Astrocyte of the spinal cord (primary cell): ENCODE measurements at regions not wholly inside any gene's neighbourhood (a gene's known extent, or its start where the extent isn't known, plus 50 kb on each side); places are given as distances from the start of the nearest gene placed in this dataset.

Source experiments
- DNase-seq: peaks from one replicate; pipeline ENCODE4 v3.0.0; 2011; ENCODE audit warnings: low read depth, low spot score
- H3K4me3 ChIP-seq: 2 replicates; pipeline ENCODE4 v1.5.1; 2011; ENCODE audit warnings: low read depth, mild to moderate bottlenecking, low read length, moderate library complexity
- CTCF ChIP-seq: IDR thresholded peaks from 2 replicates; pipeline ENCODE4 v1.5.1; 2012; ENCODE audit warnings: low read depth, mild to moderate bottlenecking, low read length, inconsistent platforms
- in situ Hi-C: cut with HindIII; loops from 2 replicates; pipeline ENCODE4 v1.10.0; 2017; ENCODE audit warnings: low sequenced_read_pairs

GRCh38 chr10:128468462-128468861 is 342.2 kb upstream of the MKI67 start:
- H3K4me3 ChIP-seq, result no peak overlapping the region
- in situ Hi-C loops, result no loop called here
- no peak for TF ChIP-seq CTCF
- no peak for DNase-seq

GRCh38 chr10:128469515-128469914 is 343.3 kb upstream of the MKI67 start:
- TF ChIP-seq CTCF, result no peak
- in situ Hi-C loops, result no loop called here
- DNase-seq, result no peak
- H3K4me3 ChIP-seq, result no peak overlapping the region

GRCh38 chr10:128470321-128470965 is 344.2 kb upstream of the MKI67 start:
- H3K4me3 ChIP-seq, result no peak overlapping the region
- in situ Hi-C loops, result no loop called here
- DNase-seq, result no peak
- no peak for TF ChIP-seq CTCF

- no peak for TF ChIP-seq CTCF
- no peak for DNase-seq
- H3K4me3 ChIP-seq, result no peak overlapping the region
- in situ Hi-C loops, result no loop called here
Observed at GRCh38 chr10:128471151-128471550, 344.9 kb upstream of the MKI67 start.

GRCh38 chr10:128472196-128472595 is 346.0 kb upstream of the MKI67 start:
- H3K4me3 ChIP-seq, result no peak overlapping the region
- in situ Hi-C loops, result no loop called here
- no peak for DNase-seq
- TF ChIP-seq CTCF, result no peak

GRCh38 chr10:128473396-128473795 is 347.2 kb upstream of the MKI67 start:
- no peak for TF ChIP-seq CTCF
- no peak overlapping the region for H3K4me3 ChIP-seq
- in situ Hi-C loops, result no loop called here
- DNase-seq, result no peak
